Medulla oblongata (tissue), 1 donor: ENCODE measurements at regions not wholly inside any gene's neighbourhood (a gene's known extent, or its start where the extent isn't known, plus 50 kb on each side); places are given as distances from the start of the nearest gene placed in this dataset.

Experiments used
- DNase-seq: peaks from one replicate; pipeline ENCODE4 v3.0.0-alpha.2; 2015; ENCODE audit errors: extremely low spot score

DNA sequence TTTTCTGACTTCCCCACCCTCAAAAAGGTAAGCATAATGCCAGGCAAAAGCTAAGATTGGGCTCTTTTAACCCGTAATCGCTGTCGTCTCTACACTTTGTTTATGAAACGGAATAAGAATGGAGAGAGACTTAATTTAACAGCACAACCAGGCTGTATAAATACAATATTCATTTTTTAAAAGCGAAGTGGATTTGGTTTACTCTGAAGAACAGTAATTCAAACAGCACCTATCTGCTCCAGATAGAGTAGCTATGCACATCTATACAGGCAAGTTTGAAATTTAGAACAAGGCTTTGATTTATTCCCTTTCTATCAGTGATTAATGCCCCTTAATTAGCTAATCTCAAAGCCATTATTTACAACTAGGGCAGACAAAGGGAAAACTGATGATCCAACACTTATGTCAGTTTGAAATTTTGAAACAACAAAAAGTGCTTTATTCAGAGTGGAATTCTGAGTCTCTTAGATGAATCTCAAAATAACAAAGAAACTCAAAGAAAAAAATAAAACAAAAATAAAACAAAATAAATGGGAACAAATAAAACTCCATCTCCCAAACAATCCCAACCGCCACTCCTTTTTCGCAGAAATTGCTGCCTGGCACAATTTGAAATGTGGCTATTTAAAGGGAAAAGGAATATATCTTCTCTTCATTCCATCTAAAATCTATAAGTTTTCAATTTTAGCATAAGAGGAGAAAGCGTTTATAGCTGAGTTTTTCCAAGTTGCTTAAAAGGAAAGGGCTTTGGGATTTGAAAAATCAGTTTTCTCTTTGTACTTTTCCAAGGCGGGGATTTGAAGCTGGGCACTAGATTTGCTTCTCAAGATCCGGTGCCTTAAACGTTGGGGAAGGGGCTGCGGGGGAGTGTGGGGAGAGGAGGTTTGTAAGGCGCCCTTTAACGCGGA, 298.6 kb downstream of the PARP8 start:
- DNase-seq, result peak; percentile 4

DNA sequence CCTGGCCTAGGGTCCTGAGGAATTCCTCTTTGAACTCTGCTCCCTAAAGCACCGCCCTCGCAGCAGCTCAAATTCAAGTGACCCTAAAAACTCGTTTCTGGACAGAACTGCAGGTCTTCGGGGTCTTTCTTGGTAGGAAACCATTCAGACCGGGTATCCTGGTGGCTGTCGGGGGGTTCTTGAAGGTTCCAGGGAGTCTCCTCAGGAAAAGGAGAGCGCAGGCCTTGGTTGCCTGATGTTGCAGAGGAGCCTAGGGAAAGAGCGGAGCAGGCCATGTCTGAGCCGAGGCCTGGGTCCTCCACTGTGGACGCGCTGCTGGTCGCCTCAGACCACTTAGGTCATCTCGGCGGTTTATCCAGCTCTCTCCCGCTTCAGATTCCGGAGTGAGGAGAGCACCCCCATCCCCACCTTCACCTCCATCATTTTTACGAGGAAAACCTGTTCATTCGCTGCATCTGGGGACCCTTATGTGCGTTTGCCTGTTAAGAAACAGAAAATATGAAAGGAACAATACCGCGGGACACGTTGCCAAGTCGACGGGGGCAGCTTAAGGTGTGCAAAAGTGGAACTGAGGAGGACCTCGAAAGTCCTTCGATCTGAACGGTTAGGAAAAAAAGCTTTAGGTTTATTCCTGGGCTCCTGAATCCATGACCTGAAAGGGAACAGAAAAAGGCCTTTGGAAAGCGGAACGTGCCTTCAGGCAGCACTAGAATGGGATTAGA, 299.4 kb downstream of the PARP8 start:
- no peak for DNase-seq

DNA sequence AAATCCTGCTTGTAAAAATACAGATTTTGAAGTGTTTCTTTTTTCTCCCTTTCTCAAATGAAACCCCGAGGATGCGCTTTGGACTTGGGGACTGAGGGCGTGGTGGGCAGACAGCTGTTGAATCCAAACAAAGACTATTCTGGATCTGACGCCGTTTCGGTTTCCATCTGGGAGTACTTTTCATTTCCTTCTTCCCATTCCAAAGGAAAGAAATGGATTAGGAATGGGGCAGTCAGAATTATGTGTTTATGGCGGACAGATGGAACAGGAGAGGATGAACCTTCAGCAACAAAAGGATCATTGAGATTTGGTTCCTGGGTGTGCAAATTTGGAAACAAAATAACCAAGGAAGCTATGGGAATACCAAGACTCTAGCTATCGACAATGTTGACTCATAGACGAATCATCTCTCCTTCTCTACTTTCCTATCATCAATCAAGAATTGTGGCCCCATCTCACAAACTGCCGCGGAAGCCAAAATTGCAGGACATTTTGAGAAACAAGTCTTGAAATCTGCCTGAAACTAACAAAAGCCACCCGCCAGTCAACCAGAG, 300.6 kb downstream of the PARP8 start:
- DNase-seq, result peak; percentile 9

DNA sequence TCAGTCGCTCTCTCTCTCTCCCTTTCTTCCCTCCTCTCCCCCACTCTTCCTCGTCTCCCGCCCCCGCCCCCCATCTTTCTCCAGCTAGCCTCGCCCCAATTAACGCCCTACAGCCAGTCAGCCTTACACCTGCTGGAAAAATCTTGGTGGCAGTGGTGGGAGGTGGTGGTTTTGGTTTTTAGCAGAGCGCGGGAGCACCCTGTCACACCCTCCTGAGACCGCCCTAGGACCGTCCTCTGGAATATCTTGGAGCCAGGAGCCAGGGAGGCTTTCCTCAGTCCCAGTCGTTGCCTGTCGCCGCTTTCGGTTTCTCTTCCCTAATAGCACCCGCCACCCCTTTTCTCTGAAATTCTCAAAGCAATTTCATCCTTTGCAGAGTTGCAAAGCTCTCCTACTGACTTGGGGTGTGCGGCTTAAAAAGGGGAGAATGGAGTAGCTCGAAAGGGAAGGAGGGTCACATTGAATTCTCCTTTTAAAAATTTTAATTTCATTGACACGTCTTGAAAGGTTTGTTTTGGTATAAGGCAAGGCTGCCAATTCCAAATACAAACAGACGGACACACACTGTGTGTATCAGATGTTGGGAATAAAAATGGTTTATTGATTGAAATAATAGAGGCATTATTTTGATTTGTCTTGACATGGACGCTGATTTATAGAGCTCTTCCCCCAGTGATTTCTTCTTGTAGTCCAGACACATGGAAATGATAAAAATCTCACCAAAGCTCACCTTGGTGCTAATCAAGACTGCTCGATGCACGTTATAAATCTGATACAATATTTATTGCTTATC, 301.3 kb downstream of the PARP8 start:
- peak; percentile 43 for DNase-seq

DNA sequence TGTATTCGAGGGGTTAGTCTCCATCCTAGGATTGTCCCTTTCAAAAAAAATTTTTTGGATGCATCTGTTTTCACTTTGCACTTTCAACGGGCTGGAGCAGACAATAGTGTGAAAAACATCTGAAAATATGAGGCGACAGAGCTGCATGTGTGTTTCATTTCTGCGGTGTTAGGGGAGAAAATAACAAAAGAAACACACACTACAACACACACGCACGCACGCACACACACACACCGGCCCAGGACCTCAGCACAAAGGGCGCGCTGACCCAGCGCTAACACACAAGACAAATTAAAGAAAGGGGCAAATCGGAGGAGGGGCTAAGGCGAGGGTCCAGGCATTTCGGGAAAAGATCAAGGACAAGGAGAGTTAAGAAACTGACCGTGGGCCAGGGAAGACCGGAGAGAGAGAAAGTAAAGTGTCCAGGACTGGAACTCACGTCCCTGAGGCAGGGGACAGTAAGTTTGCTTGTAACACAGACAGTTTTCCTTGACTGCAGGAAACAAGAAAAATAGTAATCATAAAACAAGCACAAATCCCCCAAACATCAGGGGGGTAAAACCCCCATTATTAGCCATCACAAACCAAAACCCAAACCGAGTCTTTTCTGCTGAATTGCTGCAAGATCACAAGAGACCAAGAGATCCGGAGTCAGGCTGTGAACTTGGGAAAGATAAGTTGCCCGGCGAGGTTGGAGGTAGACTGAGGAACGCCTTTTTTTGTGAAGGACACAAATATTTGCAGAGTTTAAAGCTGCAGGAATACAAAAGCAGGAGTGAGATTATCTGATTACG, 302.1 kb downstream of the PARP8 start:
- DNase-seq, result peak; percentile 8

DNA sequence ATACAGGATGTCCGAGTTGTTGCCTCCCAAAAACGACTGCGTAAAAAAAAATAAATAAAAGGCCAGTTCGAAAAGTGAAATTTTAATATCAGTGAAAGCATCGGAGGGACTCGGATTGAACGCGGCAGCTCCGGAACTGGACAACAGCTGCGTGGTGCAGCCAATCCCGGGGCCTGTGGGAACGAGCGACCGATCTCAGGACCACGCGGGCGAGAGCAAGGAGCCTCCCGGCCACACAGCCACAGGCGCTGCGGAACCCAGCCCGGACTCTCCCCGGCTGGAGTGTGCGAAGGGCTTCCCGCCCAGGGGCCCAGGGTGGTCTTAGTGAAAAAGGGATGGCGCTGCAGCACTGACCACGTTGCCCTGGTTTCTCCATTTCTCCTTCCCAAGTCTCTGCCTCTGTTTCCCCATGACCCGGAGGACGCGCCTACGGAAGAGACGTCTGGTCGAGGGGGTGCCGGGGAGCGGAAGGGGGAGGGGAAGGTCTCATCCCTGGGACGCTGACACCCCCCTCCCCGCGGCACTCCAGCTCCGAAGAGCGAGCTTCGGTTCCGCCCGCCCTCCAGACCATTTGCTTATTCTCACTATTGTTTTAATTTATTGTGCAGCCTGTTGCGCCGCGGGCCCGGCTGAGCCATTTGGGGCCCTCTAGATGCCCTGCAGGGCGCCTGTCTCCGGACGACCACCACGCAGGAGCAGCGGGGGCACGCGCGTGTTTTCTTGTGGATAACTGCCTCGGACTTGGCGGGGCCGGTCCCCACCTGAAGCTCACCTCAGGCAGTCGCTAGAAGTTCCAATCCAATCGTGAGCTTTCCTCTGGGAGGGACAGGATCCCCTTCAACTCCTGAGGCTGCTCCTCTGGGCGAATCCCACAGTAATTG, 303.0 kb downstream of the PARP8 start:
- DNase-seq, result no peak

DNA sequence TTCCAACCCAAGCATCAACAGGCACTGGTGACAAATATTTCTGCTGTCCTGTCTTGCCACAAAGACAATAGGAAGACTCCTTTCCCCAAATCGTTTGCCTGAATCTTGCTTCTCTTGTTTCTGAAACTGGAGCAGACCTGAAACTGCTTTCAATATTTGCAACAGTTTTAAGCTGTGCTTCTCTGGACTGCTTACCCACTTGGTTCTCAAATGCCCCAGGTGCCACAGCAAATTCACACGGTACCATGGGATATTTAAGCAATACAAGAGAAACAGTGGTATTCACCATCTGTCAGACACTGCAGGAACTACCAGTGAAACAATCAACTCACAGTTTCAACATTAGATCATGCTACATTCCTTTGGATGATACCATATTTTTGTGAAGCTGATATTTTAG, 309.4 kb downstream of the PARP8 start:
- no peak for DNase-seq

DNA sequence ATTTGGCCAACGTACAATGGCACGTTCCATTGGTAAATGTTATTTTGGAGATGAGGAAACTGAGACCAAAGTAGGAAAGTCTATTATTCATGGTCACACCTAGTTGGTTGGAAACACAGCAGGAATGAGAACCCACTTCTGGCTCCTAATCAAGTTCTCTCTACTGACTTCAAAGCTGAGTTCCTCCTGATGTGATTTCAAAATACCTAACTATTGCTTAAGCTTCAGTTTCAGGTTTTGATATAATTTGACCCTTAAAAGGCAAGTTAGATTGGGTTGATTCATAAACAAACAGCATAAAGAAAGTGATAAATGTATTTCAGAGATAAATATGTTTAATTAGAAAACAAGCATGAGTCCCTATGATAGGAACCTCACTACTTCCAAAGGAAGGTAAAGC, 312.5 kb downstream of the PARP8 start:
- no peak for DNase-seq

DNA sequence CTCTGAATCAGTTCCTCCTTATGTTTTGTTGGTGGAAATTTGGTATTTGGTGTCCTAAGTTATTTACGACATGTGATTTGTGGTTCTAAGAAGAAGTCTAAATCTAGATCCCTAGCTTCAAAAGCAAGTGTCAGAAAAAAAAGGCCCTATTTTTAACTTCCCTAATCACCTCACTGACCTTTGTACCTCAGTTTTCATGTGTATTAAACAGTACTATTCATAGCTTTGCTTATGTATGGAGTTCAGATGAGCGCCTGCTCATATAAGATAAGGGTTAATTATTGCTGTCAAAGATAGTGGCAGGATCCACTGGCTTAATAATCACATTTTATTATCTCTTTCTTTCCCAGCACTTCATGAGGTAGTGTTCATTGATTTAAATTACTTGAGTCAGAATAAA, 318.2 kb downstream of the PARP8 start:
- DNase-seq, result no peak

DNA sequence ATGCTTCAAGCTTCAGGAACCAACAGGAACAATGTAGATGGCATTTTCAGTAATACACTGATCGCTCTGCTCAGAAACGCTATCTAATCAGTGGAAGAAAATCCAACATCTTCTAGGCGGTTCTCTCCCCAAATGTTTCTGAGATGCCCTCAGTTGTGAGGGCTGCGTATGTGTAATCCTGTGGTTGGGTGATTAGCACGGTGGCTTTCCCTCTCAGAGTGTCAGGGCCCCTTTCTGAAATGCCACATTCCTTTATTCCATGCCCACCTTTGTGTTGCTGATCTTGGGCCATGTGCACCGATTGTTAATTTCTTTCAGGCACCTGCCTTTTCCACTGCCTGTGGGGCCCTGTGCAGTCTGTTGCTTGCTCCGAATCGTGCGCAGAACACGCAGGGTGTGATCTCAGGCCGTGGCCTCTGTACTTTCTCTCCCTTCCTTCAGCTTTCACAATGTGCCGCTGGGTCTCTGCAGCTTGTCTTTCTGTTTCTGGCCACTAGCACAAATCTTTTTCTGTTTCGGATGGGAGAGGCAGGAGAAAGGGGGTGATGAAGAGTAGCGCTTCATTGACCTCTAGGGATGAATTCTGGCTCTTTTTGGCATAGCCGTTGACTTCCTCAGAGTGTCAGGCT, 324.0 kb downstream of the PARP8 start:
- no peak for DNase-seq

DNA sequence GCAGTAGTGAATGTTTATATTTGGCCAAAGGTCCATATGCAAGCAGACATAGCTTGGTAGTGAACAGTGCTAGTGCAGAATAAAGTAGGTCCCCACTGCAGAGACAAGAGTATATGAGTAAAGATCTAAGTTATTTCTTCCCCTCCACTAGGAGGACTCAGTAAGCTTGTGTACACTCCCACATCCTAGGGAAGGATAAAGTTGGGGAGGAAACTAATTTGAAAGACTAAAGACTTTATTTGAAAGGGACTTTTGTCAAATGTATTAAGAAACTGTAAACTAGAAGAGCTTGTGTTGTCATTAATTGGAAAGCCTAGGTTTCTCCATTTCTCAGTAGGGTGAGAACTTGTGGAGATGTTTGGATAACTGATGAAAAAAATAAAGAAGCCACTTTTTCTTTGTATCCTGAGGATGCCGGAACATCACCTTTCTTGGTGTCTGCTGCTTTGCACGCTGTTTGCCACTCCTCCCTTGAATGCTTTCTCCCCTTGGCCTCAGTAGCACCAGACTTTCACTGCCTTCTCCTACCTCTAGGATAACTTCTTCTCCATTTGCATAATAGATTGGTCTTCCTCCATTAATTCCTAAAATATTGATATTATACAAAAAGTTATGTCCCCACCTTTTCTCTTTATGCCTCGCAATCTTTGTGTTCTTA, 329.0 kb downstream of the PARP8 start:
- DNase-seq, result no peak

DNA sequence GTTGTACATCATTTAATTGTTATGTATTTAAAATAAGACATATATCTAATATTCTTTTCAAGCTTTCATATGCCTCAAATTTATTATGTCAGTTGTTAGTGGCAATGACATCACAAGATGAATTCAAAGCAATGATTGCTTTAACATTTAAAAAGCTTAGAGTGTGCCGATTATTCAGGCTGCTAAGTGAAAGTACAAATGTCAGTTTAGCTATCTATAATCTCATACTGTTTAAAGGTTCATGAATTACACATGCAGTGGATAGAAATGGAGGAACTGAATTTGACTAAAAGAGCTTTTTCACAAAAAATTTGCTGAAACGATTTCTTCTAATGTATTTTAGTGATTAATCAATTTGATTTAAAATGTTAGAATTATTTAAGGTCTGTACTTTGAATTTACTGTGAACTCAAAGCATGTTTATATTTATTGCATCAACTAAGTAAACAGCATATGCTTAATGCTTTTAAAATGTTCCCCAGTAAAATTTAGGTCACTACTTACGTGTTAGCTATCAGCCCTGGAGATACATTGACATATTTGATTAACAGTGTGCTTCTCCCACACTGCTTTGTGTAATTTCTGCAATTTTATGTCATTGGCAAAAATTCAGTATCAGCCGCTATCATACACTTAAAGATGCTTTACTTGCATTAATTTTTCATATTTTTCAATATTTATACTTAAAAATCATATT, 334.9 kb downstream of the PARP8 start:
- DNase-seq, result no peak

DNA sequence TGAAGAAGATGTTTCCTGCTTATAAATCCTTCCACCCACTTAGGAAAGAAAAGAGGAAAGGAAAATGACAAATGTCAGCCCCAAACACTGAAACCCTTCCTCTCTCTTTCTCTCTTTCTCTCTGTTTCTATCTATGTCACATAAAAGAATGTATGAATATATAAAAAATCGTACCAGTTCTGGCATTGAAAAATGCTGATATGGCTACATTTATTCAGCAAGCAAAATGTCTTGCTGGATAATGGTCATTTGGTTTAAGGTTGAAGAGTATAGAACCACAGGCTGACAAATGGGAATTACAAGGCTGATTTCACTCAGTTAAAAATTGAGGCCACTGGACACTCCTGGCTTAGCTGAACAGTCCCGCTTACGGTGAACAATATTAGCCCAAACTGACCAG, 335.9 kb downstream of the PARP8 start:
- DNase-seq, result no peak

DNA sequence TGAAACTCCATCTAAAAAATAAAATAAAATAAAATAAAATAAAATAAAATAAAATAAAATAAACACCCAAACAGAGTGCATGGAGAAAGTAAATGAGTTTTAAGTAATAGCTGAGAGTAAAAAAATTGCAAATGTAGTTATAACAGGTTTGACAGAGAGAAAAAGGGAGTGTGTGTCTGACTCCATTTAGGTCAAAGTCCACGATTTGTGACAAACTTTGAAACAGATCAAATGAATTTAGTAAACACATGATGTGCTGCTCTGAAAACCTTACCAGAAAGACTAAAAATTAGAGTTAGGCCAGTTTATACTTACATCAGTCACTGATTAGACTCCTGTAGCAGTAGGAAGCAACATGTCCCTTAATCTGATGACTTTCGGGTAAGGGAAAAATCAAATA, 346.6 kb downstream of the PARP8 start:
- DNase-seq, result no peak

DNA sequence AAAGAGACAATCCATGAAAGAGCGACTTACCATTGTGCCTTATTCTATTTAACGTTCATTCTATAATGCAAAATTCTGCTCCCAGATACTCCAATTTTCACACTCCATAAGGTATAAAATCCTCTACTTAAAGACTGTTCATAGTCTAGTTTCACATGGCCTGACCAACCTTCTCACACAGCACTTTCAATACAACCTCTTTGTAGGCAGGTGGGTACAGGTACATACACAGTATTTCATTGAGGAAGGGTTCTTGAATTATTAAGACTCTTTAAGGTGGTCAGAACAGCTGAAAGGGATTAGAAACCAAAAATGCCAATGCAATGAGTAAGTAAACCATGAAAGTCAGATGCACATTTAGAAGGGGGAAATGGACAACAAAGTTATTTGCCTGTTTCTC, 352.0 kb downstream of the PARP8 start:
- no peak for DNase-seq

DNA sequence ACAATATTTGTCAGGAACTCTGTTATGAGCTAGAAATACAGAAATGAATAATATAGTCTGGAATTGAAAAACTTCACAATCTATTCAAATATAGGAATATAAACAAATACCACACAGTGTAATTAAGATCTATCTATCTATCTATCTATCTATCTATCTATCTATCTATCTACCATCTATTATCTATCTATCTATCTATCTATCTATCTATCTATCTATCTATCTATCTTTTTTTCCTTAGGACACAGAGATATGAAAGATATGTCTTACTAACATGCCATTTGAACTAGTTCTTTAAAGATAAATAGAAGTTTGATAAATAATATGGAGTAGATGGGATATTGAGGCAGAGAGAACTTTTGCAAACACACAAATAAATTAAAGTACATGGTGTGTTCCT, 357.8 kb downstream of the PARP8 start:
- DNase-seq, result no peak

DNA sequence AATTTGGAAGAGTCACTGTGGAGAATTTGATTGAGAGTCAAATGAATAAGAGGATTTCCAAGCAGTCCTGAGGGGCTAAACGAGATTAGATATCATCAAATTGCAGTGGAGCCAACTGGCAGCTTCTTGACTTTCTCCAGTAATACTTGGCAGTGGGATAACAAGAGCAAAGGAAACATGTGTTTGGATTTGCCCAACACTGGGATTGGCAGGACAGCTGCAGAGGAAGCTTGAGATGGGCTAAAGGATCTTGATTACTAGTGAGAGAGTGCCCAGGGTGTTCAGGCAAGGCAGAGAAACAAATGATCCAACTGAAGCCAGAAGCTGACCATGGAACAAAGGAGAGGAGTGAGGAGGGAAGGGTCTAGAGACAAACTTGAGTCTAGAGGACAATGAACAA, 356.0 kb upstream of the ISL1 start:
- no peak for DNase-seq

DNA sequence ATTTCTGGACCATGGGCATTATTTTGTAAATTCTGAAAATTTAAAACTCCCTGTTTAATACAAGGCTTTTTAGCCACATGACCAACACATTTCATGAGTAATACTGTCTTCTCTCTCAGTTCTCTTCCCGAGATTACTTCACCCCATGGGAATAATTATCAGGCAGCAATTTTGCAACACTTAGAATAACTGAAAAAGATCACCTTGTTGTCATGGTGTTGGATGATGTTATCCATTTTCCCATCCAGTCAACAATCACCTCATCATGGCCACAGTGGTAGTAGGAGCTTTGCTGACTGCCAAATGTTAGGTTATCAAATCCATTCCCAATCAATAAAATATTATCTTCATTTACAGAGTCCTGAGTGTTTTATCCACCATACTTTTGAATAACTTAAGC, 354.9 kb upstream of the ISL1 start:
- no peak for DNase-seq

DNA sequence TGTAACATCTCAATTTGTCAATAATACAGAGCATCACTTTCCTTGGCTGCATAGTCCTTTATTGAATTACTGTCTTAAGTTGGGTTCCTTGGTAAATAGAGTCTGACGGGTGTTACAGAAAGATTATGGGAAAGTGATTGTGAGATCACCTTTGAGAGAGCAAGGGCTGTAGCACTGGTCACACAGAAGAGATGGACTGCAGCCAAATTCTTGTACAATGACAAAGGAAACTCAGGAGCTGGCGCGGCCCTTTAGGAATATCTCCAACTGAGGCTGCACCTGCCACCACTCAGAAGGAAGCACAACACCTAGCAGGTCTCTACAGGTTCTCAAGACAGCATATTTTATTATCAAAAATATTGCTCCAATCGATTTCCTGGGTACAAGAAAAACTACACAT, 350.0 kb upstream of the ISL1 start:
- no peak for DNase-seq
